H9 (cell line): ENCODE measurements at regions not wholly inside any gene's neighbourhood (a gene's known extent, or its start where the extent isn't known, plus 50 kb on each side); places are given as distances from the start of the nearest gene placed in this dataset.

Experiments used
- DNase-seq: peaks from one replicate; pipeline ENCODE4 v3.0.0-alpha.2; 2017
- H2AFZ ChIP-seq: one replicate; pipeline ENCODE4 v1.6.1; 2013; ENCODE audit warnings: mild to moderate bottlenecking, low read length, control low read depth, moderate library complexity
- H2AK5ac ChIP-seq: 2 replicates; pipeline ENCODE4 v1.6.1; 2013; ENCODE audit warnings: low read length, control low read depth, mixed read lengths; ENCODE audit not compliant: insufficient read length
- H2BK120ac ChIP-seq: one replicate; pipeline ENCODE4 v1.6.1; 2013; ENCODE audit warnings: low read depth, mild to moderate bottlenecking, low read length, control low read depth, inconsistent platforms; ENCODE audit not compliant: poor library complexity, severe bottlenecking
- H2BK12ac ChIP-seq: 2 replicates; pipeline ENCODE4 v1.6.1; 2013; ENCODE audit warnings: low read length, control low read depth, mixed read lengths, low read depth; ENCODE audit not compliant: insufficient read length
- H2BK15ac ChIP-seq: 2 replicates; pipeline ENCODE4 v1.6.1; 2013; ENCODE audit warnings: low read depth, low read length, control low read depth
- H2BK20ac ChIP-seq: one replicate; pipeline ENCODE4 v1.6.1; 2013; ENCODE audit warnings: low read depth, mild to moderate bottlenecking, low read length, control low read depth, inconsistent platforms; ENCODE audit not compliant: poor library complexity, severe bottlenecking
- H2BK5ac ChIP-seq: 2 replicates; pipeline ENCODE4 v1.6.1; 2013; ENCODE audit warnings: low read length, control low read depth, mixed read lengths; ENCODE audit not compliant: insufficient read length
- H3K14ac ChIP-seq: 2 replicates; pipeline ENCODE4 v1.6.1; 2013; ENCODE audit warnings: low read length, control low read depth; ENCODE audit not compliant: insufficient read depth
- H3K18ac ChIP-seq: 2 replicates; pipeline ENCODE4 v1.6.1; 2013; ENCODE audit warnings: low read depth, mild to moderate bottlenecking, mixed read lengths, low read length, control low read depth; ENCODE audit not compliant: insufficient read length
- H3K23ac ChIP-seq: 2 replicates; pipeline ENCODE4 v1.6.1; 2013; ENCODE audit warnings: low read length, control low read depth, mixed read lengths, low read depth; ENCODE audit not compliant: insufficient read length
- H3K23me2 ChIP-seq: 2 replicates; pipeline ENCODE4 v1.6.1; 2013; ENCODE audit warnings: low read depth, mild to moderate bottlenecking, mixed read lengths, low read length, control low read depth; ENCODE audit not compliant: insufficient read length, poor library complexity, severe bottlenecking
- H3K27ac ChIP-seq: 2 replicates; pipeline ENCODE4 v1.5.1; 2013; ENCODE audit warnings: low read length, control low read depth, mixed read lengths, low read depth; ENCODE audit not compliant: insufficient read length
- H3K27me3 ChIP-seq: 2 replicates; pipeline ENCODE4 v1.6.1; 2013; ENCODE audit warnings: low read length, control low read depth, inconsistent platforms; ENCODE audit not compliant: insufficient read depth
- H3K4ac ChIP-seq: 2 replicates; pipeline ENCODE4 v1.6.1; 2013; ENCODE audit warnings: low read depth, mild to moderate bottlenecking, control low read depth, inconsistent platforms, low read length, moderate library complexity
- H3K4me1 ChIP-seq: 2 replicates; pipeline ENCODE4 v1.6.1; 2013; ENCODE audit warnings: low read length, control low read depth, inconsistent platforms; ENCODE audit not compliant: insufficient read depth
- H3K4me2 ChIP-seq: 2 replicates; pipeline ENCODE4 v1.6.1; 2013; ENCODE audit warnings: low read length, control low read depth, mixed read lengths; ENCODE audit not compliant: insufficient read length, insufficient read depth
- H3K56ac ChIP-seq: 2 replicates; pipeline ENCODE4 v1.6.1; 2013; ENCODE audit warnings: low read depth, mild to moderate bottlenecking, mixed read lengths, low read length, control low read depth; ENCODE audit not compliant: insufficient read length
- H3K79me1 ChIP-seq: 2 replicates; pipeline ENCODE4 v1.6.1; 2013; ENCODE audit warnings: low read depth, mild to moderate bottlenecking, moderate library complexity, low read length, control low read depth, inconsistent platforms; ENCODE audit not compliant: insufficient read depth, poor library complexity, severe bottlenecking
- H3K79me2 ChIP-seq: 2 replicates; pipeline ENCODE4 v1.6.1; 2013; ENCODE audit warnings: low read length, control low read depth, inconsistent platforms; ENCODE audit not compliant: insufficient read depth
- H3K9ac ChIP-seq: 2 replicates; pipeline ENCODE4 v1.6.1; 2013; ENCODE audit warnings: low read length, control low read depth, mixed read lengths; ENCODE audit not compliant: insufficient read length; ENCODE audit errors: extremely low read depth
- H3K9me3 ChIP-seq: one replicate; pipeline ENCODE4 v1.6.1; 2013; ENCODE audit warnings: low read depth, low read length, inconsistent platforms; ENCODE audit not compliant: control insufficient read depth
- H3T11ph ChIP-seq: one replicate; pipeline ENCODE4 v1.6.1; 2013; ENCODE audit warnings: mild to moderate bottlenecking, low read length, control low read depth, inconsistent platforms
- H4K20me1 ChIP-seq: one replicate; pipeline ENCODE4 v1.6.1; 2013; ENCODE audit not compliant: control insufficient read depth, insufficient read length, insufficient read depth
- H4K5ac ChIP-seq: 2 replicates; pipeline ENCODE4 v1.6.1; 2013; ENCODE audit warnings: low read depth, mild to moderate bottlenecking, mixed read lengths, low read length, control low read depth; ENCODE audit not compliant: insufficient read length
- H4K8ac ChIP-seq: replicated peaks from 2 replicates; pipeline ENCODE4 v1.6.1; 2013; ENCODE audit warnings: low read length, control low read depth, mixed read lengths, low read depth; ENCODE audit not compliant: insufficient read length
- H4K91ac ChIP-seq: 2 replicates; pipeline ENCODE4 v1.6.1; 2013; ENCODE audit warnings: low read depth, mild to moderate bottlenecking, moderate library complexity, mixed read lengths, low read length, control low read depth; ENCODE audit not compliant: insufficient read length
- H3K27ac Mint-ChIP-seq, 3 experiments: 2 replicates in 2 of 3; 3 replicates in 1 of 3; pipeline ENCODE4 v1.8.0; 2020 to 2021; ENCODE audit warnings: mixed read lengths in 3 of 3, mild to moderate bottlenecking in 1 of 3, moderate library complexity in 1 of 3
- H3K27me3 Mint-ChIP-seq: 2 replicates; pipeline ENCODE4 v1.8.0; 2021; ENCODE audit warnings: low read depth, mild to moderate bottlenecking, moderate library complexity, mixed read lengths
- H3K36me3 Mint-ChIP-seq, 3 experiments: 2 replicates in 2 of 3; 3 replicates in 1 of 3; pipeline ENCODE4 v1.8.0; 2020 to 2021; ENCODE audit warnings: low read depth in 3 of 3, mixed read lengths in 3 of 3; ENCODE audit not compliant: insufficient read depth in 1 of 3
- H3K4me1 Mint-ChIP-seq, 2 experiments: 2 replicates each; pipeline ENCODE4 v1.8.0; 2020; ENCODE audit warnings: mixed read lengths in 2 of 2
- H3K4me3 Mint-ChIP-seq, 2 experiments: 2 replicates in 1 of 2; 3 replicates in 1 of 2; pipeline ENCODE4 v1.8.0; 2020 to 2021; ENCODE audit warnings: mild to moderate bottlenecking in 2 of 2, mixed read lengths in 2 of 2, moderate library complexity in 1 of 2
- H3K9me3 Mint-ChIP-seq, 2 experiments: 2 replicates in 1 of 2; 3 replicates in 1 of 2; pipeline ENCODE4 v1.8.0; 2020; ENCODE audit warnings: mild to moderate bottlenecking in 2 of 2, mixed read lengths in 2 of 2, moderate library complexity in 1 of 2
- WGBS: extraction: QIAGEN DNeasy Blood & Tissue Kit; methylation state at CpG from one replicate; pipeline ENCODE4 v1.1.7; 2013; ENCODE audit warnings: missing lambda C conversion rate, low lambda C conversion rate, mixed read lengths; ENCODE audit not compliant: insufficient read length; ENCODE audit errors: extremely low coverage; 5-methylcytosine and 5-hydroxymethylcytosine counted together
- TF ChIP-seq, protein P1 (sequence below): fragments of 200-600 bp; sonication (generic); conservative IDR thresholded peaks from 3 replicates; pipeline ENCODE4 v1.8.0; 2021; ENCODE audit warnings: antibody characterized with exemption, mild to moderate bottlenecking

DNA sequence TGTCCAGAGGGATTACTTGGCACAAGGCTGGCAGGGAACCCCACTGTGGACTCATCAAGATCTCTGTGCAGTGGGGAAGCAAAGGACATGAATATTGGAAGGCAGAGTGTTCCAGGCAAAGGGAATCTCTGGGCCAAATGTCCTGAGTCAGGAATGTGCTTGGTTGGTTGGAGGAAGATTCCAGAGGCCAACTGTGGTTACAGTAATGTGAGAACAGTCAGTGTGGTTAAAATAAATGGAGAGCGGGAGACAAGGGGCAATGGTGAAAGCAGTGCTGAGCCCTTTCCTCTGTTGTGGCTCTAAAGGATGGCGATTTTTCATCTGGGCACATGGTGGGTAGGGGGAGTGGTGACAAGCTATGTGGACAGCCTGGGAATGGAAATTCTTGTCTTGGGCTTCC, 948.2 kb downstream of the BCL11B start:
- Mint-ChIP-seq H3K4me1 (no peaks in the 10 kb centered on the region), H3K27me3 (no peaks in the 10 kb centered on the region), H3K27ac (no peak overlapping the region), H3K9me3 (peaks cover 12 to 21% of the 10 kb centered on the region in 2 experiments), H3K36me3 (peaks cover 0 to 10% (median 5%) of the 10 kb centered on the region in 3 experiments; a peak in 3 of 7 replicates), H3K4me3 (no peak overlapping the region)
- H3K4me1 ChIP-seq, result no peaks in the 10 kb centered on the region
- TF ChIP-seq, protein P1, sequence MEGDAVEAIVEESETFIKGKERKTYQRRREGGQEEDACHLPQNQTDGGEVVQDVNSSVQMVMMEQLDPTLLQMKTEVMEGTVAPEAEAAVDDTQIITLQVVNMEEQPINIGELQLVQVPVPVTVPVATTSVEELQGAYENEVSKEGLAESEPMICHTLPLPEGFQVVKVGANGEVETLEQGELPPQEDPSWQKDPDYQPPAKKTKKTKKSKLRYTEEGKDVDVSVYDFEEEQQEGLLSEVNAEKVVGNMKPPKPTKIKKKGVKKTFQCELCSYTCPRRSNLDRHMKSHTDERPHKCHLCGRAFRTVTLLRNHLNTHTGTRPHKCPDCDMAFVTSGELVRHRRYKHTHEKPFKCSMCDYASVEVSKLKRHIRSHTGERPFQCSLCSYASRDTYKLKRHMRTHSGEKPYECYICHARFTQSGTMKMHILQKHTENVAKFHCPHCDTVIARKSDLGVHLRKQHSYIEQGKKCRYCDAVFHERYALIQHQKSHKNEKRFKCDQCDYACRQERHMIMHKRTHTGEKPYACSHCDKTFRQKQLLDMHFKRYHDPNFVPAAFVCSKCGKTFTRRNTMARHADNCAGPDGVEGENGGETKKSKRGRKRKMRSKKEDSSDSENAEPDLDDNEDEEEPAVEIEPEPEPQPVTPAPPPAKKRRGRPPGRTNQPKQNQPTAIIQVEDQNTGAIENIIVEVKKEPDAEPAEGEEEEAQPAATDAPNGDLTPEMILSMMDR, result no peak
- H2BK5ac ChIP-seq, result no peak overlapping the region
- H4K91ac ChIP-seq, result no peak overlapping the region
- H3K56ac ChIP-seq, result no peak overlapping the region
- H3K79me2 ChIP-seq, result no peaks in the 10 kb centered on the region
- no peak overlapping the region for H3K23ac ChIP-seq
- no peaks in the 10 kb centered on the region for H3K27me3 ChIP-seq
- H2AFZ ChIP-seq, result no peak overlapping the region
- H4K8ac ChIP-seq, result no peak overlapping the region
- no peak overlapping the region for H3K4me2 ChIP-seq
- peaks cover 7% of the 10 kb centered on the region for H3K9me3 ChIP-seq
- H2BK12ac ChIP-seq, result no peak overlapping the region
- no peak overlapping the region for H3K4ac ChIP-seq
- H2BK20ac ChIP-seq, result no peak overlapping the region
- H4K5ac ChIP-seq, result no peak overlapping the region
- no peak overlapping the region for H3K27ac ChIP-seq
- DNase-seq, result no peak
- H3K9ac ChIP-seq, result no peak overlapping the region
- no peak overlapping the region for H3K14ac ChIP-seq
- no peaks in the 10 kb centered on the region for H4K20me1 ChIP-seq
- no peaks in the 10 kb centered on the region for H3K23me2 ChIP-seq
- H3T11ph ChIP-seq, result no peak overlapping the region
- no CpG with 5 or more reads among the region's 2 CpGs for WGBS
- no peaks in the 10 kb centered on the region for H3K79me1 ChIP-seq
- no peak overlapping the region for H2AK5ac ChIP-seq
- no peak overlapping the region for H3K18ac ChIP-seq
- no peak overlapping the region for H2BK120ac ChIP-seq
- H2BK15ac ChIP-seq, result no peak overlapping the region
